Prostate gland (tissue), 2 donors: ENCODE measurements at regions not wholly inside any gene's neighbourhood (a gene's known extent, or its start where the extent isn't known, plus 50 kb on each side); places are given as distances from the start of the nearest gene placed in this dataset.

Experiments used
- DNase-seq: peaks from one replicate; pipeline ENCODE4 v3.0.0-alpha.2; 2019; ENCODE audit warnings: low spot score
- H3K27ac ChIP-seq, 2 donors: fragments of 200-600 bp; sonication (generic); 2 replicates each; pipeline ENCODE4 v1.5.1; 2017 to 2019
- H3K27me3 ChIP-seq: fragments of 200-600 bp; sonication (generic); replicated peaks from 2 replicates; pipeline ENCODE4 v1.5.1; 2019; ENCODE audit not compliant: insufficient read depth
- H3K36me3 ChIP-seq, 2 donors: fragments of 200-600 bp; sonication (generic); 1 replicate in 1 of 2; 2 replicates in 1 of 2; pipeline versions ENCODE4 v1.5.1 to v1.8.1; 2017 to 2019
- H3K4me1 ChIP-seq: fragments of 200-600 bp; sonication (generic); replicated peaks from 2 replicates; pipeline ENCODE4 v1.5.1; 2019
- H3K4me3 ChIP-seq, 2 donors: fragments of 200-600 bp; sonication (generic); 2 replicates each; pipeline ENCODE4 v1.5.1; 2017 to 2019
- H3K9me3 ChIP-seq: fragments of 200-600 bp; sonication (generic); 2 replicates; pipeline ENCODE4 v1.5.1; 2017
- CTCF ChIP-seq, 4 experiments: fragments of 200-600 bp in 2 of 4; fragments of 450-650 bp in 2 of 4; sonication (generic) in 2 of 4; IDR thresholded peaks; 1 replicate in 3 of 4; 2 replicates in 1 of 4; pipeline ENCODE4 v1.5.1; 2016 to 2019; ENCODE audit warnings: antibody characterized with exemption in 4 of 4, mild to moderate bottlenecking in 2 of 4, moderate library complexity in 2 of 4
- POLR2A ChIP-seq: fragments of 450-650 bp; IDR thresholded peaks from one replicate; pipeline ENCODE4 v1.6.1; 2016; ENCODE audit warnings: antibody characterized with exemption, mild to moderate bottlenecking
- POLR2AphosphoS5 ChIP-seq: sonication (generic); formaldehyde crosslinking; IDR thresholded peaks from one replicate; pipeline ENCODE4 v1.6.1; 2017; ENCODE audit warnings: antibody characterized with exemption
- WGBS: methylation state at CpG from one replicate; pipeline ENCODE4 v1.1.5; 2018; 5-methylcytosine and 5-hydroxymethylcytosine counted together
- intact Hi-C: fragments of 100-400 bp; cut with DNase I; formaldehyde crosslinking; loops from one replicate; pipeline ENCODE4 v1.14.2; 2022

GRCh38 chr10:108439397-108439796, 1274.9 kb upstream of the SORCS1 start:
- H3K36me3 ChIP-seq, result no peaks in the 10 kb centered on the region
- H3K27ac ChIP-seq, result no peak overlapping the region
- intact Hi-C loops, result no loop called here
- no peak for DNase-seq
- H3K4me1 ChIP-seq, result no peaks in the 10 kb centered on the region
- no peak overlapping the region for H3K4me3 ChIP-seq
- WGBS, result 39% methylated on average over 1 of the region's 1 CpG
- H3K27me3 ChIP-seq, result no peaks in the 10 kb centered on the region
- no peaks in the 10 kb centered on the region for H3K9me3 ChIP-seq
- TF ChIP-seq CTCF (IDR thresholded peaks at IDR 0.05) (no peak), POLR2A (no peak), POLR2AphosphoS5 (no peak)

- no peaks in the 10 kb centered on the region for H3K36me3 ChIP-seq
- intact Hi-C loops, result no loop called here
- no peak overlapping the region for H3K27ac ChIP-seq
- no peak overlapping the region for H3K4me3 ChIP-seq
- no peaks in the 10 kb centered on the region for H3K27me3 ChIP-seq
- no peak for DNase-seq
- no peaks in the 10 kb centered on the region for H3K4me1 ChIP-seq
- no peaks in the 10 kb centered on the region for H3K9me3 ChIP-seq
- no peak for TF ChIP-seq POLR2AphosphoS5
- TF ChIP-seq POLR2A, result no peak
- no peak for TF ChIP-seq CTCF (IDR thresholded peaks at IDR 0.05)
- 82% methylated on average over 6 of the region's 6 CpGs for WGBS
Observed at GRCh38 chr10:108436096-108436495, 1271.6 kb upstream of the SORCS1 start.

DNA sequence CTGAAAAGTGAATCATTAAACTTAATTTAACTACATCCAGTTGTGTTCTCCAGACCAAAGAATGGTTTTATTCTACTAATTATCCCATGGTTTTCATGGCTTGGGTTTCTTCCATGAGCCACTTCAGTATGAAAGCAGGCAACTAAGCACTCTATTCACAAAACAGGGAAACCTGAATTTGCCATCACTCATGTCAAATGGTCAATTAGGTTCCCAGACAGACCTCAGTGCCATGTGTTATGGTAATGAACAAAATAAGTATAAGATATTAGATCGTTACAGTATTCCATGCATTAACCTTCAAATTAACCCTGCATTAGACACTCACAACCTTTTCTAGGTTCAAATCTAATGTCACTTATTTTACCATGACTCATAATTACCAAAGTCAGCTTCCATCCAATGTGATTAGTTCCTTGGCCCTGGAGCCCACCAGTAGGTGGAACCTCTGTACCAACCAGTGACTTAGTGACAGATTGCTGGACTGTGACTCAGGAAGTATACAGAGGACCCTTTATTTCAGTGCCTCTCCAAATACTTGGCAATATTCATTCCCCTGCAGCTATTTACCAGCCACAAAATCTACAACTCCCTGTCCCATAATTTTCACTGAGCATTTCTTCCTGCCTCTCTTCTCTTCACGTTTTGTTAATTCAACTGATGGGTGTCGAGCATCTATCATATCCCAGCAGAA, 1270.2 kb upstream of the SORCS1 start:
- 43% methylated on average over 3 of the region's 3 CpGs for WGBS
- intact Hi-C loops, result no loop called here
- H3K9me3 ChIP-seq, result no peaks in the 10 kb centered on the region

GRCh38 chr10:108427146-108427545, 1262.6 kb upstream of the SORCS1 start:
- H3K27ac ChIP-seq, result no peak overlapping the region
- no peaks in the 10 kb centered on the region for H3K4me1 ChIP-seq
- TF ChIP-seq POLR2A (no peak), POLR2AphosphoS5 (no peak), CTCF (IDR thresholded peaks at IDR 0.05) (no peak)
- WGBS, result 1% methylated on average over 5 of the region's 5 CpGs
- no peak for DNase-seq
- no peak overlapping the region for H3K4me3 ChIP-seq
- H3K36me3 ChIP-seq, result no peaks in the 10 kb centered on the region
- intact Hi-C loops, result no loop called here
- no peaks in the 10 kb centered on the region for H3K9me3 ChIP-seq
- H3K27me3 ChIP-seq, result no peaks in the 10 kb centered on the region

More for the DNA sequence above, 1270.2 kb upstream of the SORCS1 start:
- DNase-seq, result no peak
- Histone ChIP-seq H3K36me3 (no peaks in the 10 kb centered on the region), H3K27me3 (no peaks in the 10 kb centered on the region), H3K27ac (no peak overlapping the region), H3K4me1 (no peaks in the 10 kb centered on the region), H3K4me3 (no peak overlapping the region)
- no peak for TF ChIP-seq POLR2AphosphoS5
- TF ChIP-seq CTCF (IDR thresholded peaks at IDR 0.05), result no peak
- no peak for TF ChIP-seq POLR2A

DNA sequence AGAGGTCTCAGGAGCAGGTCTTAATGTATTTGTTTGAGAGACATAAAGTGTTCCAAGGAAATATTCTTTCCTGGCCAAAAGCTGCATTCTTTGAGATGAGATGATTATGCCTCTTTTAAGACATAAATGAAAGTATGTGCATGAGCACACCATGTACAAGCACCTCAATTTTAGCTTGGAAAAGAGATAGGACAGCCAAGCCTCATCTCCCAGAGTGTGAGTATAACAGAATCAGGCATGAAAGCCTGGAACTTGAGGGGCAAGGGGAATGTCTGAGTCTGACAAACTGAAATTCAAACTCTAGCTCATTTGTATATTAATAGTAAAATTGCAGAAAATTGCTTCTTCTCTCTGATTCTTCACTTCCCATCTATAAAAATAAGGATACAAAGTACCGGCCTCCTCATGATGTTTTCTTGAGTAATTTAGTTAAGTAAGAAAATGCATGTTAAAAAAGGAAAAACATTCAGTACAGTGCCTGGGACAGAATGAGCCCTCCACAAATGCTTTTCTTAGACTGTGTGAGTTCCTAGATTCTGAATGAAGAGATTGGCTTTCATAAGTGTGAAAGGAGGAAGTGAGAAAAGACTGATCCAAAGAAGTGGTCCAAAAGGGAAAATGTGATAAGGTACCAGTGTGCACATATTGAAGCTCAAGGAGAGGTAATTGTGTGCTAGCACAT, 1260.9 kb upstream of the SORCS1 start:
- no peak for DNase-seq
- H3K4me3 ChIP-seq, result no peak overlapping the region
- intact Hi-C loops, result no loop called here
- 63% methylated on average over 1 of the region's 1 CpG for WGBS
- H3K4me1 ChIP-seq, result no peaks in the 10 kb centered on the region
- H3K36me3 ChIP-seq, result no peaks in the 10 kb centered on the region
- H3K27ac ChIP-seq, result no peak overlapping the region
- H3K27me3 ChIP-seq, result no peaks in the 10 kb centered on the region
- TF ChIP-seq POLR2AphosphoS5 (no peak), POLR2A (no peak), CTCF (IDR thresholded peaks at IDR 0.05) (no peak)
- H3K9me3 ChIP-seq, result no peaks in the 10 kb centered on the region
